Osteocyte (in vitro differentiated cells): ENCODE measurements at regions not wholly inside any gene's neighbourhood (a gene's known extent, or its start where the extent isn't known, plus 50 kb on each side); places are given as distances from the start of the nearest gene placed in this dataset.
"Not testable (repeated sequence)": the region's sequence is repeated elsewhere in the genome, so short reads cannot be mapped to it uniquely, and the experiment has no call there.

Experiments
- DNase-seq: peaks from one replicate; pipeline ENCODE4 v3.0.0; 2021; ENCODE audit warnings: mixed read lengths; ENCODE audit not compliant: unreplicated experiment; ENCODE audit errors: extremely low spot score
- H3K27ac Mint-ChIP-seq: one replicate; pipeline ENCODE4 v1.8.0; 2021; ENCODE audit warnings: mild to moderate bottlenecking, mixed read lengths; ENCODE audit not compliant: unreplicated experiment
- H3K27me3 Mint-ChIP-seq: one replicate; pipeline ENCODE4 v1.8.0; 2021; ENCODE audit warnings: mixed read lengths; ENCODE audit not compliant: unreplicated experiment
- H3K36me3 Mint-ChIP-seq: one replicate; pipeline ENCODE4 v1.8.0; 2021; ENCODE audit warnings: mixed read lengths; ENCODE audit not compliant: unreplicated experiment
- H3K4me1 Mint-ChIP-seq: one replicate; pipeline ENCODE4 v1.8.0; 2021; ENCODE audit warnings: mixed read lengths; ENCODE audit not compliant: unreplicated experiment
- H3K4me3 Mint-ChIP-seq: one replicate; pipeline ENCODE4 v1.8.0; 2021; ENCODE audit warnings: mild to moderate bottlenecking, moderate library complexity, mixed read lengths; ENCODE audit not compliant: unreplicated experiment
- H3K9me3 Mint-ChIP-seq: one replicate; pipeline ENCODE4 v1.8.0; 2021; ENCODE audit warnings: mixed read lengths; ENCODE audit not compliant: unreplicated experiment
- CTCF ChIP-seq: fragments of 200-600 bp; sonication (generic); IDR thresholded peaks from 2 replicates; pipeline ENCODE4 v1.5.0; 2021; ENCODE audit warnings: antibody characterized with exemption, mild to moderate bottlenecking, moderate library complexity

GRCh38 chr1:30362603-30362990 is 360.8 kb downstream of the MATN1 start:
- Mint-ChIP-seq H3K27ac (no peak overlapping the region), H3K27me3 (peaks cover 3% of the 10 kb centered on the region), H3K4me3 (no peak overlapping the region), H3K4me1 (no peaks in the 10 kb centered on the region), H3K9me3 (no peaks in the 10 kb centered on the region), H3K36me3 (no peaks in the 10 kb centered on the region)
- DNase-seq = peak; percentile 70
- no peak for TF ChIP-seq CTCF

GRCh38 chr1:30361890-30362602 is 361.3 kb downstream of the MATN1 start:
- H3K4me3 Mint-ChIP-seq, H3K36me3 Mint-ChIP-seq, H3K27me3 Mint-ChIP-seq, H3K27ac Mint-ChIP-seq, H3K9me3 Mint-ChIP-seq, H3K4me1 Mint-ChIP-seq: not testable (repeated sequence)
- peak; percentile 72 for DNase-seq

GRCh38 chr1:30360753-30361152 is 362.6 kb downstream of the MATN1 start:
- H3K27me3 Mint-ChIP-seq = peaks cover 3% of the 10 kb centered on the region
- H3K9me3 Mint-ChIP-seq = no peaks in the 10 kb centered on the region
- H3K36me3 Mint-ChIP-seq = no peaks in the 10 kb centered on the region
- no peak for TF ChIP-seq CTCF
- no peak overlapping the region for H3K27ac Mint-ChIP-seq
- no peaks in the 10 kb centered on the region for H3K4me1 Mint-ChIP-seq
- no peak overlapping the region for H3K4me3 Mint-ChIP-seq
- DNase-seq = peak; percentile 32

- Mint-ChIP-seq H3K36me3 (no peaks in the 10 kb centered on the region), H3K9me3 (no peaks in the 10 kb centered on the region), H3K27me3 (peaks cover 3% of the 10 kb centered on the region), H3K4me1 (no peaks in the 10 kb centered on the region), H3K4me3 (no peak overlapping the region), H3K27ac (no peak overlapping the region)
- DNase-seq = peak; percentile 59
- no peak for TF ChIP-seq CTCF
These were observed 363.1 kb downstream of the MATN1 start for GRCh38 chr1:30360281-30360680.

- H3K9me3 Mint-ChIP-seq = no peaks in the 10 kb centered on the region
- H3K27ac Mint-ChIP-seq = no peak overlapping the region
- H3K4me1 Mint-ChIP-seq = no peaks in the 10 kb centered on the region
- H3K4me3 Mint-ChIP-seq = no peak overlapping the region
- peaks cover 3% of the 10 kb centered on the region for H3K27me3 Mint-ChIP-seq
- DNase-seq = peak; percentile 82
- no peaks in the 10 kb centered on the region for H3K36me3 Mint-ChIP-seq
- TF ChIP-seq CTCF = no peak
These were observed 363.7 kb downstream of the MATN1 start for GRCh38 chr1:30359539-30360220.
